B cell (primary cell): ENCODE measurements at regions not wholly inside any gene's neighbourhood (a gene's known extent, or its start where the extent isn't known, plus 50 kb on each side); places are given as distances from the start of the nearest gene placed in this dataset.

Source experiments
- EZH2 ChIP-seq: IDR thresholded peaks from 2 replicates; pipeline ENCODE4 v1.6.1; 2012; ENCODE audit warnings: borderline replicate concordance, low read depth, mild to moderate bottlenecking, moderate library complexity, low read length; ENCODE audit not compliant: insufficient read depth, poor library complexity, severe bottlenecking
- TF ChIP-seq, protein P1 (sequence below): fragments of 200-600 bp; IDR thresholded peaks from one replicate; pipeline ENCODE4 v1.8.0; 2022; ENCODE audit warnings: antibody characterized with exemption, mild to moderate bottlenecking

- TF ChIP-seq, protein P1, sequence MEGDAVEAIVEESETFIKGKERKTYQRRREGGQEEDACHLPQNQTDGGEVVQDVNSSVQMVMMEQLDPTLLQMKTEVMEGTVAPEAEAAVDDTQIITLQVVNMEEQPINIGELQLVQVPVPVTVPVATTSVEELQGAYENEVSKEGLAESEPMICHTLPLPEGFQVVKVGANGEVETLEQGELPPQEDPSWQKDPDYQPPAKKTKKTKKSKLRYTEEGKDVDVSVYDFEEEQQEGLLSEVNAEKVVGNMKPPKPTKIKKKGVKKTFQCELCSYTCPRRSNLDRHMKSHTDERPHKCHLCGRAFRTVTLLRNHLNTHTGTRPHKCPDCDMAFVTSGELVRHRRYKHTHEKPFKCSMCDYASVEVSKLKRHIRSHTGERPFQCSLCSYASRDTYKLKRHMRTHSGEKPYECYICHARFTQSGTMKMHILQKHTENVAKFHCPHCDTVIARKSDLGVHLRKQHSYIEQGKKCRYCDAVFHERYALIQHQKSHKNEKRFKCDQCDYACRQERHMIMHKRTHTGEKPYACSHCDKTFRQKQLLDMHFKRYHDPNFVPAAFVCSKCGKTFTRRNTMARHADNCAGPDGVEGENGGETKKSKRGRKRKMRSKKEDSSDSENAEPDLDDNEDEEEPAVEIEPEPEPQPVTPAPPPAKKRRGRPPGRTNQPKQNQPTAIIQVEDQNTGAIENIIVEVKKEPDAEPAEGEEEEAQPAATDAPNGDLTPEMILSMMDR: no peak
- TF ChIP-seq EZH2: no peak
These were observed 172.7 kb upstream of the MAST4 start for GRCh38 chr5:66423484-66423883.
